GM19438 (cell line): ENCODE measurements at regions not wholly inside any gene's neighbourhood (a gene's known extent, or its start where the extent isn't known, plus 50 kb on each side); places are given as distances from the start of the nearest gene placed in this dataset.

ENCODE experiments used
- ATAC-seq: cut with Tn5 transposase; IDR thresholded peaks from one replicate; pipeline ENCODE4 v1.9.1; 2021; ENCODE audit warnings: low read depth; ENCODE audit not compliant: unreplicated experiment

- no peak for ATAC-seq
These were observed 398.8 kb downstream of the HS3ST3B1 start for GRCh38 chr17:14699574-14700185.

DNA sequence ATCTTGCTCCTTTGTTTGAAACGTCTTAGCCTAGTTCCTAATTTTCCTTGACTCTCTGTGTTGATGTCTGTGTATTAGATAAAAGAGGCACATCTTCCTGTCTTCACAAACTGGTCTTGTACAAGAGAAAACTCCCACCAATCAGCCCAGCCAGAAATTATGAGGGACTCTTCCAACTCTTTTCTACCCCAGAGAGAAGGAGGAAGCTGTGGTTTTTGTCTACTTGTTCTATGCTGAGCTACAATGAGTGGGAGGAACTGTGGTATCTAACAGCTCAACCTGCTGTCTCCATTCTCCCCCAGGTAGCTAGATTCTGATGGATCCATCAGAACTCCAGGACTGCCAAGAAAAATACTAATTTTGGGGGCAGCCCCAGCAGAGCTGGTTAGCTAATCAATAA, 392.5 kb downstream of the HS3ST3B1 start:
- no peak for ATAC-seq

GRCh38 chr17:14690704-14691103, 389.8 kb downstream of the HS3ST3B1 start:
- no peak for ATAC-seq

DNA sequence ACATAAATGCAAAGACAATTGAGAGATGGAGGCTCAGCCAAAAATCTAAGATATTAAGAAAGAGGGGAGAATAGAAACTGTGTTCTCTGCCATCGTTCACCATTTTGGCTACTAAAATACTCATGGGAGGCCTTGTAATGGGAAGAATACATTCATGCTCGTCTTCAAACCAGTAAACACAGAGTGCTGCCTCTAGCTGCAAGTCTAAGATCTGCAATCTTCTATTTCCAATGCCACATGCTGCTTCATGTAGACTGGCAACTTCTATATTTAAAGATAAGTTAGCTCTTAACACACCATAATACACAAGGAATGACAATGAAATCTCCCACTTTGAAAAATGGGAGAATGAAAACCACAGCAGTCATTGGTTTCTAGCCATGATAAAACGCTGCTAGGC, 387.3 kb downstream of the HS3ST3B1 start:
- ATAC-seq: no peak

GRCh38 chr17:14672830-14673229, 371.9 kb downstream of the HS3ST3B1 start:
- no peak for ATAC-seq

- ATAC-seq: no peak
These were observed 370.0 kb downstream of the HS3ST3B1 start for GRCh38 chr17:14670861-14671260.

- ATAC-seq: no peak
These were observed 363.6 kb downstream of the HS3ST3B1 start for GRCh38 chr17:14664511-14664910.

DNA sequence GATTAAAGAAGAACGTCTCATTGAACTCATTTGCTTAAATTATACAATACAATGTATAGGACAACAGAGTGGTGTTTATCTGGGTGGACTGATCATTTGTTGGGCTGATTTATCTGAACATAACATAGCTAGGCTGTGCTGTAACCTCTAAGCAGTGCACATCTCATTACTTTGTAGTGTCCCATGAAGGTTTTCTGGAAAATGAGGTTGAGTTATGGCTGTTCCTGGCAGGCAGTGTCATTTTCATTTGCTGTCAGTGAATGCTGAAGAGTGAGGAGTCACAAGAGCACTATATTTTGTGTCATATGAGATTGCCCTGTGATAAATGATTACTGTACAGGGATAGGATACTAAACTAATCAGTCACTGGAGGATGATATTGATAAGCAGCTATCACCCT, 340.2 kb downstream of the HS3ST3B1 start:
- no peak for ATAC-seq

DNA sequence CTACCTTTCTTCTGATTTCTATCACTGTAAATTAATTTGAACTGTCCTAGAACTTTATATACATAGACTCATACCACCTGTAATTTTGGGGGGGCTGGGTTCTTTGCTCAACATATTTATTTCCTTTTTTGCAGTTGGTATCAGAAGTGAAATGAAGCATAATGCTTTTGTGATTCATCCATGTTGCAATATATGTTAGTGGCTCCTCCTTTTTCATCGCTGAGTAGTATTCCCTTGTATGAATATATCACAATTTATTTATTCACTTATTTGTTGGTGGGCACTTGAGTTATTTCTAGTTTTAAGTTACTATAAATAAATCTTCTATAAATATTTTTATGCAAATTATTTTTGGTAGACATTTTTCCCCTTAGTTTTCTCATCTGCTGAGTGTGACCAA, 336.4 kb downstream of the HS3ST3B1 start:
- no peak for ATAC-seq

DNA sequence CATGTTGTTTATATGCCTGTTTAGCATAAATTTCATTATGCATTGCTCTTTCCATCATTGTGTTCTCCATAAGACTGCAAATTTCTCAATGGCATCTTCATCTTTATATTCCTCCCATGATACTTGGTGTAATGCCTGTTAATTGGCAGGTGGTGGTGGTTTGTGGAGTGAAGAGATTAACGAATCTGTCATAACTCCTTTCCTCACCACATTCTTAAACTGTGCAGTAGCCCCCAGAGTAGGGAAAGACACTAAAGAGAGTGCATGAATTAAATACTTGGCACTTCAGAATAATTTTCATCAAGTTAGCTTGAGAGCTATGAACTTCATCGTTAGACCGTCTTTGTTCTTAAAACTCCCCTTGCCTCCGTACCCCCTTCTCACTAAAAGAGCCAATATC, 329.7 kb downstream of the HS3ST3B1 start:
- no peak for ATAC-seq

DNA sequence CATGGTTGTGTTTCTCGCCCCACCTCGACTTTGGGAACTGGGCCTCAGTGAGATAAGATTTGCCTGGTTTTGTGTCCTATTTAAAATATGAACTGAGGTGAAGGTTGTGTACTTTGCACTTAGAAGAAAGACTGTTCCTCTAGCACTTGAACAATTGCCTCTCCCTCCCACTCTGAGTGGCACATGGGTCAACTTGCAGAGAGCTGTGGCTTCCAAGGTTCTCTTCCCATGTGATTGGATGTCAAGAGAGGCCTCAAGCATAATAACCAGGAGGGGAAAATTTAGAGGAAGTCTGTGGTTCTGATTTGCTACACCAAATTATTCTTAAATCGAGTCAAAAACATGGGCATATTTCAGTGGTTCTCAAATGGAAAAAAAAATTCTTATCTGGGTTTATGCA, 329.2 kb downstream of the HS3ST3B1 start:
- ATAC-seq: no peak

DNA sequence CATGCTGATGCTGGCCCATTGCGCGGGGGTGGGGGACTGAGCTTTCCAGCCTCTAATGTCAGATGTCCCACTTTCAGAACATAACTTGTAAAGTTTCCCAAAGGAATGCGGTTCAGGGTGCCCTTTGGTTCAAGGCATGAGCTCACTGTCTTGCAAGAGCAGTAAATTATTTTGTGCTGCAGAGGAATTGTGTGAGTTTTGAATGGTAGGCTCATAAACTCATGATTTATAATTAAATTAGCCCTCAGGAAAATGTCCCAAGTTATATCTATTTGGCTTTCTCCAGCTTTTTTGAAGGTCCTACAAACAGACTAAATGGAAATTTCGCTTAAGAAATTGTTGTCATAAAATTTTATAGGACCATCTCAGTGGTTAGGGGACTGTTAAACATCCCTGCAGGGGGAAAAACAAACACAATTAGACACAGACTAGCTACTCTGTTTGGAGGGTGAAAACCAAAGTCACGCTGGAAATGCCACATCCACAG, 321.8 kb downstream of the HS3ST3B1 start:
- ATAC-seq: no peak

DNA sequence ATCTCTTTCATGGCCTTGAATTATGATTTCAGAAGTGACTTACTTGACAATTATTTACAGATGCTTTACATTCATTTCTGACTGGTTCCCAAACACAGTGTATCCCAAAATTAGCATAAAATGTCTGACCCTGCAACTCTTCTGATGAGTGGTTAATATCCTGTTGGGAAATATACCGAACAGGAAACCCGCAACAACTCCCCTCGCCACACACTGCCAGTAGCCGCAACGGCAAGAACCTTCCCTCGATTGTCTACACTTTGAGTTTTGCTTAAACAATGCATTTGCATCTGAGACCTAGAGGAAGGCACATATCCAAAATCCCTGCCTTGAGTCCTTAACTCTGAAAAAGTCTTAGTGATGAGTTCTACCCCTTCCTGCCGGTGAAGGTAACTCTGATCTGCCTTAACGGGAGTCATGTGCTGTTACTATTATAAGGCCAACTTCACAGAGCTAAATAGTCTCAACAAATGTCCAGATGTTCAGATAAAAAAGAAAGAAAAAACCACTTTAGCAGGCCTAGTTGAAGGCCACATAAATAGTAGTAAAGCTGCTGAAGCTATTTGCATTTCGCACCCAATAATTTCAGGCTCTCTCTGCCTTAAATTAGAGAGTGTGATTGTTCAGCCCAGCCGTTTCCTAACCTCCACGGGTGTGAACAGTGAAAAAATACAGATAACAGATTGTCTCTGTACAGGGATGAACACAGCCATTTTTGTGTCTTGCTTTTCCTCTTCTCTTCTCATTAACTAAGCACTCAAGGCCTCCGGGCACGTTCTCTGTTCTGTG, 321.1 kb downstream of the HS3ST3B1 start:
- ATAC-seq: no peak

GRCh38 chr17:14619821-14620220, 318.9 kb downstream of the HS3ST3B1 start:
- no peak for ATAC-seq

DNA sequence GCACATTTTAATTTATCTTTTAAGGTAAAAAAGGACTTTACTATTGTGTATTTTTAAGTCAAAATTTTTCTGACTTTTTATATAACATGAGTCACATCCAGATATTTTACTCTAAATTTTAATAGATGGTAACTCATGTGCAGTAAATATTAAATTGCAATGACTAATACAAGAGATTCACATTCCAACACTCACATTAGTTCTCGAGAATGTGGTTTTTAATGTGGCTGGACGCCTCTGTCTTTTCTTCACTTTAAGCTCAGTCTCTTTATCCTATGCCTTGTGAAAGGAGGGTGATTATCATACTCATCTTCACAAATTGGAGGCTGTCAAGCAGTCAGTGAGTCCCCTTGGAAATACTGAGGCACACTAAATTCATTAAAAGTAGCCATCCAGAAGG, 315.6 kb downstream of the HS3ST3B1 start:
- ATAC-seq: no peak

DNA sequence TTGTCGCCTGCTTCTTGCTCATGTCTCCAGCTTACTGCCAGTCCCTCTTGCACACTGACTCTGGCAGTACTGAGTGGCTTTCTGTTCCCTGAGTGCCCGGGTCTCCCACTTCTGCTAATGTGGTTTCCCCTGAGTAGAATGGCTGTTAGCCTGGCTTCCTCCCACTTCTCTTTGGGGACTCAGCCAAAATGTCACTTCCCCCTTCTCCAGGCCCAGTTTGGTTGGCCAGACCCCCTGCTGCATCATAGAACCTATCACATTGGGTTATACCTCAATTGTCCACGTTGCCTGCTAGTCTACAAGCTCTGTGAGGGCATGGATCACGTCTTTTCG, 304.4 kb downstream of the HS3ST3B1 start:
- ATAC-seq: no peak

DNA sequence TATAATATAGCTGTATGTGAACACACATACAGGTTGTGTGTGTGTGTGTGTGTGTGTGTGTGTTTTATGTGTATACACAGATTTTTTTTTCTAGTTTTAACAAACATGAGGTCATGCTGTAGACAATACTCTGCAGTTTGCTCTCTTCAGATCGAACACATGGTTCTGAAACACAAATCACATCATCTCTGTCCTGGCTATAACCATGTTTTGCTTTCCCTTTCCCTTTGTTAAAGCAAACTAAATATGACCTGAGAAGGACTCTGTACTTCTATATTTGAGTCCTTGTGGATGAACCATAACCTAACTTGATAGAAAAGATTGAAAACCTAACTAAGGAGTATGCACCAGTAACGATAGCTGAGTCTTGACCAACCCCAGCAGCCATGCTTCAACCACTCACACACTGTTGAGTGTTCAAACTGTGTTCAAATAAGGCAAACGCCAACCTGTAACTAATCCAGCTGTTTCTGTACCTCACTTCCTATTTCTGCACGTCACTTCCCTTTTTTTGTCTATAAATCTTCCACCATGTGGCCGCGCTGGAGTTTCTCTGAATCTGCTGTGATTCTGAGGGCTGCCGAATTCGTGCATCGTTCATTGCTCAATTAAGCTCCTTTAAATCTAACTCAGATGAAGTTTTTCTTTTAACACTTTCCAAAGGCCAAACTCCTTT, 303.8 kb downstream of the HS3ST3B1 start:
- ATAC-seq: no peak

DNA sequence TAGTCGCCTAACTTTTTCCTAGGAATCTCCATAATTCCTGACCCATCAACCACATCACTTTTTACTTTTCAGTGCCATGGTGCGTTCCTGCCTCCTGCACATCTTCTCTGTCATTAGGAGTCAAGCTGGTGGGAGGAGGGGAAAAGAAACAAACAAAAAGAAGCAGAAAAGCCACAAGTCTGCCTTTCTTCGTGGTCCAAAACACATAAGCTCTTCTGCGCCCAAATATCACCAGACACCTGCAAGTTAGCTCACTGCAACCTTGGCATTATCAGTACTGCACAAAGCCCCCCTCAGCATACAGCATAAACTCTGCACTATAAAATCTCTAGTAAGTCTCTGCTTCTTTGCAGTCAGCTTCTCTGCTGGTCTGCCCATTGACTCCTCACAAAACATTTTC, 295.3 kb downstream of the HS3ST3B1 start:
- no peak for ATAC-seq

GRCh38 chr17:14595656-14596055, 294.8 kb downstream of the HS3ST3B1 start:
- no peak for ATAC-seq

- ATAC-seq: no peak
These were observed 293.8 kb downstream of the HS3ST3B1 start for GRCh38 chr17:14594690-14595089.

- ATAC-seq: no peak
These were observed 293.1 kb downstream of the HS3ST3B1 start for GRCh38 chr17:14593956-14594355.
